ENCODE measurements at regions not wholly inside any gene's neighbourhood (a gene's known extent, or its start where the extent isn't known, plus 50 kb on each side); places are given as distances from the start of the nearest gene placed in this dataset.

DNA sequence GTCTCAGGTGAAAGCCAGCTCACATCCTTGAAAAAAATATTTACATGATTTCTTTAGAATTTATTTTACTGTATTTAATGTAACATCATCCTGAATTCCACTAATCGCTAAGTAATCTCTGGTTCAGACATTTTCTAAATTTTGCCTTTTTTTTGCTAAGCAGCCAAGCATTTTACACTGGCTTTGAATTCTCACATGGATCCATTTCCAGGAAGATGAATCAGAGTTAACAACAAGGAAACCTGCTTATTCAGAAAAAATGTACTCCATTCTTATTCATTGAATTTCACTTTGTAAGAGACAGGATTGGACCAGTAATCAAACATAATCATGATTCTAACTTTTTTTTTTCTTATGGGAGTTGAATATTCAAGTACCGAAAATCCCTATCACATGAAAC, 1785.1 kb upstream of the FLRT2 start:
- no peaks in the 10 kb centered on the region for H4K20me1 ChIP-seq (ENCODE audit: insufficient read depth, low read length)
- no peaks in the 10 kb centered on the region for H3K4me1 ChIP-seq (ENCODE audit: insufficient read depth, low read length, poor library complexity, severe bottlenecking)
- intact Hi-C loops (cut with micrococcal nuclease; ENCODE audit: unreplicated experiment), result no loop called here
- no peaks in the 10 kb centered on the region for H3K79me2 ChIP-seq (ENCODE audit: insufficient read depth, low read depth, low read length)
- no peak overlapping the region for H3K4me3 ChIP-seq (ENCODE audit: low read depth, low read length, poor library complexity, severe bottlenecking)
- no peak overlapping the region for H2AFZ ChIP-seq (ENCODE audit: low read length)
- H3K9me3 ChIP-seq (ENCODE audit: low read length), result no peaks in the 10 kb centered on the region
- DNase-seq (ENCODE audit: low spot score), result no peak
- no peak for TF ChIP-seq EZH2phosphoT487 (IDR thresholded peaks at IDR 0.05; ENCODE audit: borderline replicate concordance, low read depth, low read length)
- TF ChIP-seq, protein P1, sequence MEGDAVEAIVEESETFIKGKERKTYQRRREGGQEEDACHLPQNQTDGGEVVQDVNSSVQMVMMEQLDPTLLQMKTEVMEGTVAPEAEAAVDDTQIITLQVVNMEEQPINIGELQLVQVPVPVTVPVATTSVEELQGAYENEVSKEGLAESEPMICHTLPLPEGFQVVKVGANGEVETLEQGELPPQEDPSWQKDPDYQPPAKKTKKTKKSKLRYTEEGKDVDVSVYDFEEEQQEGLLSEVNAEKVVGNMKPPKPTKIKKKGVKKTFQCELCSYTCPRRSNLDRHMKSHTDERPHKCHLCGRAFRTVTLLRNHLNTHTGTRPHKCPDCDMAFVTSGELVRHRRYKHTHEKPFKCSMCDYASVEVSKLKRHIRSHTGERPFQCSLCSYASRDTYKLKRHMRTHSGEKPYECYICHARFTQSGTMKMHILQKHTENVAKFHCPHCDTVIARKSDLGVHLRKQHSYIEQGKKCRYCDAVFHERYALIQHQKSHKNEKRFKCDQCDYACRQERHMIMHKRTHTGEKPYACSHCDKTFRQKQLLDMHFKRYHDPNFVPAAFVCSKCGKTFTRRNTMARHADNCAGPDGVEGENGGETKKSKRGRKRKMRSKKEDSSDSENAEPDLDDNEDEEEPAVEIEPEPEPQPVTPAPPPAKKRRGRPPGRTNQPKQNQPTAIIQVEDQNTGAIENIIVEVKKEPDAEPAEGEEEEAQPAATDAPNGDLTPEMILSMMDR (conservative IDR thresholded peaks at IDR 0.05; ENCODE audit: low read length), result no peak
- no peaks in the 10 kb centered on the region for H3K36me3 ChIP-seq (ENCODE audit: insufficient read depth, low read length)
- POLR2A ChIA-PET, result no interaction called here
- H3K4me2 ChIP-seq (ENCODE audit: low read length), result no peak overlapping the region
- no peaks in the 10 kb centered on the region for H3K9me2 ChIP-seq (ENCODE audit: insufficient read depth, low read length)
- BruUV-seq (replicated peaks), result no TSS peak
- CTCF ChIA-PET (ENCODE audit: unreplicated experiment), result no interaction called here
- no peak overlapping the region for H3K27ac ChIP-seq (ENCODE audit: low read depth, low read length, poor library complexity, severe bottlenecking)

DNA sequence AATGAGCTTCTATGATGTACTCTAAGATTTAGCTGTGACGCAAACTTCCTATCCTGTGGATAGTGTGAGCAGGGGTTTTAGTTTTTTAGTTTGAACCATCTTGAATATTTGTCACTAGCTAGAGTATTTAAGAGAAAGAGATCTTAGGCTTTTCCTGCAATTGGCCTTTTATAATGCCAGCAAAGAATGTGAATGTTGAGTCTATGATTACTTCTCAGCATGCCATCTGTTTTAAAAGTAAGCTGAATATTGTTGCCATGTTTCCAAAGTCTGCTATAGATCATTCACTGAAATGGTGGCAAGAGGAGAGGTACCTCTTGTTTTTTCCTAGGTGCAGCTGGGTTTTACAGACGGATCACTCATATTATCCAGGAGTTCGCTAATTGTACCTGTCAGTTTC, 1783.6 kb upstream of the FLRT2 start:
- no peaks in the 10 kb centered on the region for H3K36me3 ChIP-seq (ENCODE audit: insufficient read depth, low read length)
- H4K20me1 ChIP-seq (ENCODE audit: insufficient read depth, low read length), result no peaks in the 10 kb centered on the region
- no peak overlapping the region for H3K27ac ChIP-seq (ENCODE audit: low read depth, low read length, poor library complexity, severe bottlenecking)
- no peak overlapping the region for H3K4me2 ChIP-seq (ENCODE audit: low read length)
- no peaks in the 10 kb centered on the region for H3K79me2 ChIP-seq (ENCODE audit: insufficient read depth, low read depth, low read length)
- ChIA-PET POLR2A (interaction anchor here (1.1 kb wide), 1 partner anchor 10 kb away, joined by 4 read pairs; no protein-coding TSS in a partner anchor), CTCF (ENCODE audit: unreplicated experiment) (no interaction called here)
- H3K4me3 ChIP-seq (ENCODE audit: low read depth, low read length, poor library complexity, severe bottlenecking), result no peak overlapping the region
- no peak for TF ChIP-seq EZH2phosphoT487 (IDR thresholded peaks at IDR 0.05; ENCODE audit: borderline replicate concordance, low read depth, low read length)
- TF ChIP-seq, protein P1 (conservative IDR thresholded peaks at IDR 0.05; ENCODE audit: low read length), result no peak
- no peaks in the 10 kb centered on the region for H3K9me2 ChIP-seq (ENCODE audit: insufficient read depth, low read length)
- no peaks in the 10 kb centered on the region for H3K4me1 ChIP-seq (ENCODE audit: insufficient read depth, low read length, poor library complexity, severe bottlenecking)
- no peak overlapping the region for H2AFZ ChIP-seq (ENCODE audit: low read length)
- intact Hi-C loops (cut with micrococcal nuclease; ENCODE audit: unreplicated experiment), result no loop called here
- BruUV-seq (replicated peaks), result no TSS peak
- no peak for DNase-seq (ENCODE audit: low spot score)
- no peaks in the 10 kb centered on the region for H3K9me3 ChIP-seq (ENCODE audit: low read length)

DNA sequence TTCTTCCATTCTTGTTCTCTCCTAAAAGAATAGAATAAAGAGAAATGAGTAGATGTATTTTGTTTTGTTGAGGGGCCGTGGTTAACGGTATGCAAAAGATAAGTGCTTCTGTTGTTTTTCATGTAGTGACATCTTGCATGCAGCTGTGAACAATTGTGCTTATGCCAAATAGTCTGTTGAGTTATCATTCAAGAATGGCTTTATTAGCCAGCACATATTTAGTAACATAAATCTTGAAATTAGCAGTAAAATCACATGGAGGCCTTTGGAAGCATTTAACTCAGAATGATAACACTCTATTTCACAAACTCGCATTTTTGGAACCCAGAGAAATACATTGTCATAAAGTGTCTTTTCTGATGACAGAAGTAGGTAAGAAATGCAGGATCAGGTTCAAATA, 1772.0 kb upstream of the FLRT2 start:
- CTCF ChIA-PET (ENCODE audit: unreplicated experiment), result no interaction called here
- no TSS peak for BruUV-seq (replicated peaks)
- H3K4me1 ChIP-seq (ENCODE audit: insufficient read depth, low read length, poor library complexity, severe bottlenecking), result no peaks in the 10 kb centered on the region

More for the DNA sequence above, 1772.0 kb upstream of the FLRT2 start:
- POLR2A ChIA-PET, result interaction anchor here (0.7 kb wide), 1 partner anchor 16 kb away, joined by 3 read pairs; no protein-coding TSS in a partner anchor
- Histone ChIP-seq H3K9me2 (ENCODE audit: insufficient read depth, low read length) (no peaks in the 10 kb centered on the region), H3K9me3 (ENCODE audit: low read length) (no peaks in the 10 kb centered on the region), H4K20me1 (ENCODE audit: insufficient read depth, low read length) (no peaks in the 10 kb centered on the region), H3K4me2 (ENCODE audit: low read length) (no peak overlapping the region), H3K36me3 (ENCODE audit: insufficient read depth, low read length) (no peaks in the 10 kb centered on the region), H3K79me2 (ENCODE audit: insufficient read depth, low read depth, low read length) (no peaks in the 10 kb centered on the region), H3K4me3 (ENCODE audit: low read depth, low read length, poor library complexity, severe bottlenecking) (no peak overlapping the region), H3K27ac (ENCODE audit: low read depth, low read length, poor library complexity, severe bottlenecking) (no peak overlapping the region), H2AFZ (ENCODE audit: low read length) (no peak overlapping the region)
- no peak for TF ChIP-seq EZH2phosphoT487 (IDR thresholded peaks at IDR 0.05; ENCODE audit: borderline replicate concordance, low read depth, low read length)
- TF ChIP-seq, protein P1 (conservative IDR thresholded peaks at IDR 0.05; ENCODE audit: low read length), result no peak
- DNase-seq (ENCODE audit: low spot score), result no peak
- intact Hi-C loops (cut with micrococcal nuclease; ENCODE audit: unreplicated experiment), result no loop called here

Measured in OCI-LY7 (cell line).